DND-41 (cell line): ENCODE measurements at regions not wholly inside any gene's neighbourhood (a gene's known extent, or its start where the extent isn't known, plus 50 kb on each side); places are given as distances from the start of the nearest gene placed in this dataset.

Experiments used
- EZH2 ChIP-seq: IDR thresholded peaks from 3 replicates; pipeline ENCODE4 v1.6.1; 2012; ENCODE audit warnings: borderline replicate concordance, low read depth, mild to moderate bottlenecking, moderate library complexity, low read length, inconsistent platforms; ENCODE audit not compliant: severe bottlenecking
- TF ChIP-seq, protein P1 (sequence below): IDR thresholded peaks from 2 replicates; pipeline ENCODE4 v1.5.1; 2012; ENCODE audit warnings: borderline replicate concordance, low read length, moderate library complexity, mild to moderate bottlenecking; ENCODE audit not compliant: poor library complexity, severe bottlenecking; ENCODE audit errors: extremely low read depth

- TF ChIP-seq, protein P1, sequence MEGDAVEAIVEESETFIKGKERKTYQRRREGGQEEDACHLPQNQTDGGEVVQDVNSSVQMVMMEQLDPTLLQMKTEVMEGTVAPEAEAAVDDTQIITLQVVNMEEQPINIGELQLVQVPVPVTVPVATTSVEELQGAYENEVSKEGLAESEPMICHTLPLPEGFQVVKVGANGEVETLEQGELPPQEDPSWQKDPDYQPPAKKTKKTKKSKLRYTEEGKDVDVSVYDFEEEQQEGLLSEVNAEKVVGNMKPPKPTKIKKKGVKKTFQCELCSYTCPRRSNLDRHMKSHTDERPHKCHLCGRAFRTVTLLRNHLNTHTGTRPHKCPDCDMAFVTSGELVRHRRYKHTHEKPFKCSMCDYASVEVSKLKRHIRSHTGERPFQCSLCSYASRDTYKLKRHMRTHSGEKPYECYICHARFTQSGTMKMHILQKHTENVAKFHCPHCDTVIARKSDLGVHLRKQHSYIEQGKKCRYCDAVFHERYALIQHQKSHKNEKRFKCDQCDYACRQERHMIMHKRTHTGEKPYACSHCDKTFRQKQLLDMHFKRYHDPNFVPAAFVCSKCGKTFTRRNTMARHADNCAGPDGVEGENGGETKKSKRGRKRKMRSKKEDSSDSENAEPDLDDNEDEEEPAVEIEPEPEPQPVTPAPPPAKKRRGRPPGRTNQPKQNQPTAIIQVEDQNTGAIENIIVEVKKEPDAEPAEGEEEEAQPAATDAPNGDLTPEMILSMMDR = no peak
- TF ChIP-seq EZH2 = no peak
Measured at GRCh38 chr7:26425655-26426054, 134.0 kb downstream of the SNX10 start.
